PFSK-1 (cell line): ENCODE measurements at regions not wholly inside any gene's neighbourhood (a gene's known extent, or its start where the extent isn't known, plus 50 kb on each side); places are given as distances from the start of the nearest gene placed in this dataset.

ENCODE experiments used
- FOXP2 ChIP-seq: optimal IDR thresholded peaks from 2 replicates; pipeline ENCODE3; 2011; ENCODE audit warnings: borderline replicate concordance, control low read depth, inconsistent platforms; ENCODE audit not compliant: insufficient read depth; ENCODE audit errors: extremely low read length, extremely low read depth
- POLR2AphosphoS5 ChIP-seq: IDR thresholded peaks from 2 replicates; pipeline ENCODE4 v1.6.1; 2012; ENCODE audit warnings: low read depth, mild to moderate bottlenecking, control low read depth, low read length, moderate library complexity
- REST ChIP-seq, 2 experiments: IDR thresholded peaks; 2 replicates each; pipeline versions ENCODE4 v1.6.1 to v1.8.0; 2011 to 2012; ENCODE audit warnings: low read depth in 2 of 2, low read length in 2 of 2, control low read depth in 1 of 2, inconsistent platforms in 1 of 2, mild to moderate bottlenecking in 1 of 2, moderate library complexity in 1 of 2; ENCODE audit not compliant: insufficient read depth in 1 of 2
- SIN3A ChIP-seq: IDR thresholded peaks from 2 replicates; pipeline ENCODE4 v1.6.1; 2012; ENCODE audit warnings: mild to moderate bottlenecking, low read length, moderate library complexity, borderline replicate concordance; ENCODE audit not compliant: insufficient read depth
- TAF1 ChIP-seq: IDR thresholded peaks from 2 replicates; pipeline ENCODE4 v1.6.1; 2012; ENCODE audit warnings: low read length, control low read depth, borderline replicate concordance; ENCODE audit not compliant: insufficient read depth

- TF ChIP-seq SIN3A = no peak
- TF ChIP-seq FOXP2 = no peak
- TF ChIP-seq REST (IDR thresholded peaks at IDR 0.05; ENCODE audit: insufficient read depth in 1 of 2, low read depth in 2 of 2, low read length in 2 of 2) = no peak
- no peak for TF ChIP-seq TAF1
- no peak for TF ChIP-seq POLR2AphosphoS5
Observed at GRCh38 chr1:22290611-22291010, 147.7 kb upstream of the WNT4 start.

- TF ChIP-seq POLR2AphosphoS5 = no peak
- no peak for TF ChIP-seq SIN3A
- TF ChIP-seq FOXP2 = no peak
- TF ChIP-seq REST (IDR thresholded peaks at IDR 0.05; ENCODE audit: insufficient read depth in 1 of 2, low read depth in 2 of 2, low read length in 2 of 2) = no peak
- no peak for TF ChIP-seq TAF1
Observed at GRCh38 chr1:22291057-22291456, 148.2 kb upstream of the WNT4 start.

- TF ChIP-seq FOXP2 (no peak), REST (IDR thresholded peaks at IDR 0.05; ENCODE audit: insufficient read depth in 1 of 2, low read depth in 2 of 2, low read length in 2 of 2) (no peak), SIN3A (no peak), TAF1 (no peak), POLR2AphosphoS5 (no peak)
Observed at GRCh38 chr1:22291494-22291893, 148.6 kb upstream of the WNT4 start.

- TF ChIP-seq REST (IDR thresholded peaks at IDR 0.05; ENCODE audit: insufficient read depth in 1 of 2, low read depth in 2 of 2, low read length in 2 of 2) = no peak
- TF ChIP-seq SIN3A = no peak
- TF ChIP-seq FOXP2 = no peak
- no peak for TF ChIP-seq POLR2AphosphoS5
- no peak for TF ChIP-seq TAF1
Observed at GRCh38 chr1:22292011-22292788, 149.3 kb upstream of the WNT4 start.

- TF ChIP-seq FOXP2 = no peak
- TF ChIP-seq REST (IDR thresholded peaks at IDR 0.05; ENCODE audit: insufficient read depth in 1 of 2, low read depth in 2 of 2, low read length in 2 of 2) = no peak
- no peak for TF ChIP-seq SIN3A
- no peak for TF ChIP-seq POLR2AphosphoS5
- no peak for TF ChIP-seq TAF1
Observed at GRCh38 chr1:22295396-22295795, 152.5 kb upstream of the WNT4 start.
